Nephron (organoid): ENCODE measurements at regions not wholly inside any gene's neighbourhood (a gene's known extent, or its start where the extent isn't known, plus 50 kb on each side); places are given as distances from the start of the nearest gene placed in this dataset.
"Not testable (repeated sequence)": the region's sequence is repeated elsewhere in the genome, so short reads cannot be mapped to it uniquely, and the experiment has no call there.

ENCODE experiments used
- H3K27ac Mint-ChIP-seq, 3 experiments: 2 replicates each; pipeline ENCODE4 v1.8.0; 2020; ENCODE audit warnings: mixed read lengths in 3 of 3, mild to moderate bottlenecking in 2 of 3, moderate library complexity in 1 of 3
- H3K27me3 Mint-ChIP-seq: 2 replicates; pipeline ENCODE4 v1.8.0; 2021; ENCODE audit warnings: low read depth, mild to moderate bottlenecking, moderate library complexity, mixed read lengths
- H3K36me3 Mint-ChIP-seq: 2 replicates; pipeline ENCODE4 v1.8.0; 2020; ENCODE audit warnings: low read depth, mixed read lengths
- H3K4me1 Mint-ChIP-seq: 2 replicates; pipeline ENCODE4 v1.8.0; 2020; ENCODE audit warnings: mixed read lengths
- H3K4me3 Mint-ChIP-seq, 3 experiments: 2 replicates each; pipeline ENCODE4 v1.8.0; 2020; ENCODE audit warnings: mild to moderate bottlenecking in 3 of 3, mixed read lengths in 3 of 3, moderate library complexity in 2 of 3
- H3K9me3 Mint-ChIP-seq: 2 replicates; pipeline ENCODE4 v1.8.0; 2020; ENCODE audit warnings: mixed read lengths
- CTCF ChIP-seq, 3 experiments: fragments of 200-600 bp; sonication (generic); IDR thresholded peaks; one replicate each; pipeline ENCODE4 v1.5.0; 2021; ENCODE audit warnings: antibody characterized with exemption in 3 of 3; ENCODE audit not compliant: unreplicated experiment in 3 of 3

- no peaks in the 10 kb centered on the region for H3K9me3 Mint-ChIP-seq
- H3K27me3 Mint-ChIP-seq, result peaks cover 12% of the 10 kb centered on the region
- no peak overlapping the region for H3K4me3 Mint-ChIP-seq
- no peak for TF ChIP-seq CTCF (IDR thresholded peaks at IDR 0.05; ENCODE audit: unreplicated experiment in 3 of 3)
- no peaks in the 10 kb centered on the region for H3K36me3 Mint-ChIP-seq
- no peak overlapping the region for H3K27ac Mint-ChIP-seq
- H3K4me1 Mint-ChIP-seq, result no peaks in the 10 kb centered on the region
Measured at GRCh38 chr15:96473556-96473955, 143.1 kb downstream of the NR2F2 start.

- H3K27ac Mint-ChIP-seq, result no peak overlapping the region
- no peak for TF ChIP-seq CTCF (IDR thresholded peaks at IDR 0.05; ENCODE audit: unreplicated experiment in 3 of 3)
- peaks cover 12% of the 10 kb centered on the region for H3K27me3 Mint-ChIP-seq
- H3K4me1 Mint-ChIP-seq, result no peaks in the 10 kb centered on the region
- H3K9me3 Mint-ChIP-seq, result peaks cover under 1% of the 10 kb centered on the region
- no peaks in the 10 kb centered on the region for H3K36me3 Mint-ChIP-seq
- H3K4me3 Mint-ChIP-seq, result no peak overlapping the region
Measured at GRCh38 chr15:96474231-96474664, 143.7 kb downstream of the NR2F2 start.

GRCh38 chr15:96477227-96477626 lies 146.7 kb downstream of the NR2F2 start:
- H3K4me1 Mint-ChIP-seq, result no peaks in the 10 kb centered on the region
- no peak for TF ChIP-seq CTCF (IDR thresholded peaks at IDR 0.05; ENCODE audit: unreplicated experiment in 3 of 3)
- H3K27ac Mint-ChIP-seq, result no peak overlapping the region
- no peak overlapping the region for H3K4me3 Mint-ChIP-seq
- no peaks in the 10 kb centered on the region for H3K36me3 Mint-ChIP-seq
- peaks cover under 1% of the 10 kb centered on the region for H3K27me3 Mint-ChIP-seq
- H3K9me3 Mint-ChIP-seq, result peaks cover 2% of the 10 kb centered on the region

GRCh38 chr15:96484412-96484811 lies 153.9 kb downstream of the NR2F2 start:
- not testable (repeated sequence) for H3K36me3 Mint-ChIP-seq, H3K27me3 Mint-ChIP-seq, H3K27ac Mint-ChIP-seq, H3K4me3 Mint-ChIP-seq, H3K9me3 Mint-ChIP-seq, H3K4me1 Mint-ChIP-seq

GRCh38 chr15:96484830-96485229 lies 154.3 kb downstream of the NR2F2 start:
- Mint-ChIP-seq H3K9me3 (no peaks in the 10 kb centered on the region), H3K27ac (no peak overlapping the region), H3K27me3 (peaks cover 6% of the 10 kb centered on the region), H3K36me3 (no peaks in the 10 kb centered on the region), H3K4me1 (no peaks in the 10 kb centered on the region), H3K4me3 (no peak overlapping the region)
- TF ChIP-seq CTCF (IDR thresholded peaks at IDR 0.05; ENCODE audit: unreplicated experiment in 3 of 3), result no peak

- peaks cover 10% of the 10 kb centered on the region for H3K4me1 Mint-ChIP-seq
Measured at GRCh38 chr15:96487245-96487644, 156.7 kb downstream of the NR2F2 start.

GRCh38 chr15:96491066-96491699 lies 160.7 kb downstream of the NR2F2 start:
- H3K36me3 Mint-ChIP-seq, result not testable (repeated sequence)

More at GRCh38 chr15:96487245-96487644, 156.7 kb downstream of the NR2F2 start:
- Mint-ChIP-seq H3K27me3 (peaks cover 16% of the 10 kb centered on the region), H3K4me3 (no peak overlapping the region), H3K36me3 (no peaks in the 10 kb centered on the region), H3K9me3 (no peaks in the 10 kb centered on the region), H3K27ac (no peak overlapping the region)
- TF ChIP-seq CTCF (IDR thresholded peaks at IDR 0.05; ENCODE audit: unreplicated experiment in 3 of 3), result no peak

More at GRCh38 chr15:96491066-96491699, 160.7 kb downstream of the NR2F2 start:
- peak overlapping the region; percentile 12 to 22 (median 16) for H3K27ac Mint-ChIP-seq
- not testable (repeated sequence) for H3K4me1 Mint-ChIP-seq, H3K9me3 Mint-ChIP-seq
- peak overlapping the region; percentile 71 to 81 (median 79) for H3K4me3 Mint-ChIP-seq
- H3K27me3 Mint-ChIP-seq, result peaks cover 28% of the 10 kb centered on the region
